ENCODE measurements at regions not wholly inside any gene's neighbourhood (a gene's known extent, or its start where the extent isn't known, plus 50 kb on each side); places are given as distances from the start of the nearest gene placed in this dataset.

DNA sequence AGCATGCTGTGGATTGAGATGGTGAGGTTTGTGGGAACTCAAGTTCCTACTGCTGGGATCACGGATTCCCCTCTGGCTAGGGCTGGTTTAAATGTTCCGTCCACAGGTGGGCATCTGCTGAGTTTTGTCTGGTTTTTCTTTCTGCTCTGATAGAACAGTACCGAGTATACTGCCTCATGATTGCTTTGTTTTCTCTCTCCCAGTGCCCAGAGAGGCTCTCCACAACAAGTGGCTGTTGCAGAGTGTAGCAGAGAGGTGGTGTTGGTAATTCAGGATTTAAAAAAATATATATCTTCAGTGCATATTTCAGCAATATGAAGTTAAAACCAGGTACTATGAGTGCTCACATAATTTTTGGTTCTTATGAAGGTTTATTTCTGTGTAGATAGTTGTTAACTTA, 213.7 kb downstream of the TEX13C start:
- TF ChIP-seq, protein P1, sequence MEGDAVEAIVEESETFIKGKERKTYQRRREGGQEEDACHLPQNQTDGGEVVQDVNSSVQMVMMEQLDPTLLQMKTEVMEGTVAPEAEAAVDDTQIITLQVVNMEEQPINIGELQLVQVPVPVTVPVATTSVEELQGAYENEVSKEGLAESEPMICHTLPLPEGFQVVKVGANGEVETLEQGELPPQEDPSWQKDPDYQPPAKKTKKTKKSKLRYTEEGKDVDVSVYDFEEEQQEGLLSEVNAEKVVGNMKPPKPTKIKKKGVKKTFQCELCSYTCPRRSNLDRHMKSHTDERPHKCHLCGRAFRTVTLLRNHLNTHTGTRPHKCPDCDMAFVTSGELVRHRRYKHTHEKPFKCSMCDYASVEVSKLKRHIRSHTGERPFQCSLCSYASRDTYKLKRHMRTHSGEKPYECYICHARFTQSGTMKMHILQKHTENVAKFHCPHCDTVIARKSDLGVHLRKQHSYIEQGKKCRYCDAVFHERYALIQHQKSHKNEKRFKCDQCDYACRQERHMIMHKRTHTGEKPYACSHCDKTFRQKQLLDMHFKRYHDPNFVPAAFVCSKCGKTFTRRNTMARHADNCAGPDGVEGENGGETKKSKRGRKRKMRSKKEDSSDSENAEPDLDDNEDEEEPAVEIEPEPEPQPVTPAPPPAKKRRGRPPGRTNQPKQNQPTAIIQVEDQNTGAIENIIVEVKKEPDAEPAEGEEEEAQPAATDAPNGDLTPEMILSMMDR (IDR thresholded peaks at IDR 0.05; ENCODE audit: insufficient read depth, low read depth, low read length): no peak
- TF ChIP-seq EZH2 (IDR thresholded peaks at IDR 0.05; ENCODE audit: insufficient read depth, low read length): no peak

Data from astrocyte (in vitro differentiated cells and primary cell).